ENCODE measurements at regions not wholly inside any gene's neighbourhood (a gene's known extent, or its start where the extent isn't known, plus 50 kb on each side); places are given as distances from the start of the nearest gene placed in this dataset.
"Not testable (repeated sequence)": the region's sequence is repeated elsewhere in the genome, so short reads cannot be mapped to it uniquely, and the experiment has no call there.

DNA sequence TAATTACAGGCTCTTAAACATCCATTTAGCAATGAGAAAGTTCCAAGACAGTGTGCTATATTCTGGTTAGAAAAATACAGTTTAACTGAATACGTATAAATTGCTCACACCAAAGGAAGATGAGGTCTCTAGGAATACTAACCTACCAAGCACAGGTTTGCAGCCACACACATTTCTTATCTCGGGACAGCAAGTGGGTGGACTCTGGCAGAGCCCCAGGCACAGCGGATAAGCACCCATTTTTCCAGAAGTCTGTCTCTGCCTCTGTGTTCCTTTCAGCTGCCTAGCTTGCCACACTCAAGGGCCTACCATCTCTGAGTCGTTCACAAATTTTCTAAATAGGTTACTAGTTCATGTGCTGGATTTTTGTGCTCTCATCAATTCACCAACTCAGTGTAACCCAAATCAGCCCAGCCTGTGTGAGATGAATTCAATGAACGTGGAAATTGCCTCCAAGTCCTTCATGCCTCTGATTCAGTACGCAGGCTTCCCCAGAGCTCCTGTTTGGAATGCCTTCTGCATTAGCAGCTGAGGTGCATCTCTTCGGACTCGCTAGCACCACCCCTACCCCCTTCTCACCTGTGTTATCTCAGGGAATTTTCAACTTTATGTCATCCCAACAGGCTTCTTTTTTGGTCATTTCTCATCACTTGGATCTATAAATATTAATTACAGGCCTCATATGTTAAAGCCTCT lies 581.0 kb upstream of the CDH11 start:
- DNase-seq, result no peak

DNA sequence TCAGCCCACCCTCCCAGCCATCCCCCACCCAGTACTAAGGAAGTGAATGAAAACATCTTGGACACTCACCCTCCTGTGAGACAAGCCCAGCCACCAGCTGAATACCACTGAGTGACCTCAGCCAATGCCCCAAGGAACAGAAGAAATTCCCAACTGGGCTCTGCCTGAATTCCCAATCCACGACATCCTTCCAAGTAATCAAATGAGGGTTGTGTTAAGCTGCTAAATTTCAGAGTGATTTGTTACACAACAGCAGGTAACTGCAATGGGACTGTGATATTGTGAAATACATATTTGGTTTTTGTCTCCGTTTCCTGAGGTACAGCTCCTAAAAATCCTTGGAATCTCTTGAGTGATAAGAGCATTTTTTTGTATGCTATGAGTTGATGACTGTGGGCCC lies 578.7 kb upstream of the CDH11 start:
- DNase-seq, result no peak

DNA sequence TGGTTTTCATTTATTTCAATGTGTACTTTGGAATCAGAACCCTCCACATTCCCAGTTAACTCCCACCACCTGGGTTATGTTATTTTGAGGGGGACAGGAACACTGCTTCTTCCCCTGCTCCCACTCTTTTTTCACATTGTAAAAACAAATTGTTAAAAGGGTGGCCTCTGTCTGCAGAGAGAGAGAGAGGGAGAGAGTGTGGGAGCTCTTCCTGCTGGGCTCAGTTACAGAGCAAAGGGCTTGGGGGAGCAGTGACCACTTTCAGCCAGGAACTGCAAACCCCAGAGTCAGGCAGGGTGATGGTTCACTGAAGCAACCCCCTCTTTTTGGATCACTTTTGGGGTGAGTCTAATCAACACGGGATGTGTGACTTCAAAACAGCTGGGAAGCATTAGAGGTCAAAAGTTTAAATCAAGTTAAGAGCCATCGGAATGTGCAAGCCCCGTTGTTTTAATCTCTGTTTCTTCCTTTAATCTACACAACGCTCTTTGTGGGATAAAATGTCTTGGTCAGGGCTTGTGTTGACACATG lies 577.0 kb upstream of the CDH11 start:
- no peak for DNase-seq

DNA sequence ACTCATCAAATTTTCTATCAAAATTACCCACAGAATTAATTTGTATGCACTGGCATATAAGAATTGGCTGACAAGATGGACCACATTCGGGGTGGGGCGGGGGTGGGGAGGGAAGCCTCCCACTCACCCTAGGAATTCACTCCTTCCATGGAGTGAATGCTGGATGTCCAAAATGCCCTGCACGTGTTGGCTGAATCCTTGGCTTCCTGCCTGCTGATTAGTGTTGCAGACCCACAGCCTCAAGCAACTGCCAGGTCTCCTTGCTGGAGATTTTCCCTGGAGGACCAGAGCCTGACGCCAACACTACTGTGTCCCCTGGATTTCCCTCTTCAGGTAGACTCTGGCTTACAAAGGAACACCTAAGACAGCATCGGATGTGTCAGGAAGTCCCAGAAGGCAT lies 575.7 kb upstream of the CDH11 start:
- no peak for DNase-seq

DNA sequence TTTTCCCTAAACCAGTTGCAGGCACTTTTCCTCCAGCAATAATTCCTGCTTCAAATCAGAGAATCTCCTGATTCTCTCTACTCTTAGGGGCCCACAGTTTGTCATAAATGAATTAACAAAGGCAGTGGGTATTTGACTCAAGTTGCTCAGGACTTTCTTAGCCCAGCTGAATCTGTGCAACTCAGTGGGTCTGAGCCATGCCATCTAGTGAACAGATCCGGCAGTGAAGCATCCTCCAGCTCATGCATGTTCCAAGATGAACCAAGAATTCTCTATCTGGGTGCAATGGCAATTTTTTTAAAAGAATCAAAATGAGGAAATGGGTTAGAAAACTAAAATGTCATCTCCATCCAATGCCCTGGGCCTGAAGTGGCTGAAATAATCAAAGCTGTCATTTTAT lies 575.2 kb upstream of the CDH11 start:
- DNase-seq, result no peak

DNA sequence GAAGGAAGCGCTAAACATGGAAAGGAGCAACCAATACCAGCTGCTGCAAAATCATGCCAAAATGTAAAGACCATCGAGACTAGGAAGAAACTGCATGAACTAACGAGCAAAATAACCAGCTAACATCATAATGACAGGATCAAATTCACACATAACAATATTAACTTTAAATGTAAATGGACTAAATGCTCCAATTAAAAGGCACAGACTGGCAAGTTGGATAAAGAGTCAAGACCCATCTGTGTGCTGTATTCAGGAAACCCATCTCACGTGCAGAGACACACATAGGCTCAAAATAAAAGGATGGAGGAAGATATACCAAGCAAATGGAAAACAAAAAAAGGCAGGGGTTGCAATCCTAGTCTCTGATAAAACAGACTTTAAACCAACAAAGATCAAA lies 570.0 kb upstream of the CDH11 start:
- DNase-seq, result not testable (repeated sequence)

DNA sequence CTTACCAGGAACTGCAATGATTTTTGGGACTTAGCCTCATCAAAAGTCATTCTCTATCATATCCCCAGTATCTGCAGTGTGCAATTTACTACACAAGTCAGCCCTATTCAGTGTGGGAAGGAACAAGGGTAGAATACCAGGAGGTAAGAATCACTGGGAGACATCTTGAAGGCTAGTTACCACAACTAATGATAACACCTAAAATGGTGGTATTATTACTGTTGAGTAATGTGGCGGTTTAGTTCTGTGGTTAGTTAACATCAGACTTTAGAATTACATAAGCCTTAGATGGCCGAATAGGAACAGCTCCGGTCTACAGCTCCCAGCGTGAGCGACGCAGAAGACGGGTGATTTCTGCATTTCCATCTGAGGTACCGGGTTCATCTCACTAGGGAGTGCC lies 567.9 kb upstream of the CDH11 start:
- no peak for DNase-seq

DNA sequence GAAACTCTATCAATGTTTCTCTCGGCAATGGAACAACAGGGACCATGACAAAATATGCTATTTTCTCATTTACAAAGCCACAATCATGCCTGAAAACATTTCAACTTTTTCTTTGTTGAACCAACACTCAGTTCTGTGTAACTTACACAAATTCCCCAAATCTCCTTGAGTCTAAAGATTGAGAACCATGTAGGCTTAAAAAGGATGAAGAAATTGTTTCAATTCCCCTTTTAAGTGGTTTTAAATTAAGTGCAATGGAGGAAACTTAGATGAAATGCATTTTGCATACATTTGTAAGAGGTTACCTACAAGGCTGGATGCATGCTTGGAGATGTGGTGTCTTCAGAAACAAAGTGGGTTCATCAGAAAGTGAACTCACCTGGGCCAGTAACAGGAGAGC lies 566.4 kb upstream of the CDH11 start:
- DNase-seq, result peak; percentile 25 to 33

DNA sequence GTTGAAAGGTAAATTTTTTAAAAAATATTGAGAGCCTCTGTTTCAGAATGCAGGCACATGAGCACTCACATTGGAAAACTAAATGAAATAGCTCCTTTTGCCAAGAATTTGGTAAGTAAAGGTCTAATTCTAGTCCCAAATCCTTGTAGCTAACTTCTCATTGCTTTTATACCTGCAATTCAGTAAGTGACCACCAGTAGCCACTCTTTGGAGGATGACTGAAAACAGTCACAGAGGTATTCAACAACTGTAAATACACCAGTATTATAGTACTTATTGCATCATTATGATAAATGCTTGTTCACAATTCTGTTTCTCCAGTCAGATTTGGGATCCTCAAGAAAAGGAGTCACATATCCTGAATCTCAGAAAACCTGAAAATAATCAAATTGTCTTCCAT lies 562.4 kb upstream of the CDH11 start:
- DNase-seq, result no peak

DNA sequence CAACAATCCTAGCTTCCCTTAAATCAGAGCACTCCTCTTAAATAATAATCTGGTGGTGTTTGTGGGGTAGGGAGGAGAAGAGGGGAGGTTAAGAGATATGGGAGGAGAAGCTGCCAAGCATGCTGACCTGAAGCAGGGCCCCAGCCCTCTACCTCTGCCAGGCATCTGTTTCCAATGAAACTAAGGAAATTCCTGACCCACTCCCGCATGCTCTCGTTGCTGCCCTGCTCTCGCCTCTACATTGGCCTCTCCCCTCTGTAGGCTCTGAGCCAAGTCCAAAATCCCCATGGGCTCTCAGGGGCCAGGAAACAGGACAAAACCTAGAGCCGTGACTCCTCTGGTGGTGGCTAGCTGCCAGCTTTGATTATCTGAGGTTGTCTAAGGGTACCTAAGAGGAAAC lies 559.5 kb upstream of the CDH11 start:
- DNase-seq, result no peak

DNA sequence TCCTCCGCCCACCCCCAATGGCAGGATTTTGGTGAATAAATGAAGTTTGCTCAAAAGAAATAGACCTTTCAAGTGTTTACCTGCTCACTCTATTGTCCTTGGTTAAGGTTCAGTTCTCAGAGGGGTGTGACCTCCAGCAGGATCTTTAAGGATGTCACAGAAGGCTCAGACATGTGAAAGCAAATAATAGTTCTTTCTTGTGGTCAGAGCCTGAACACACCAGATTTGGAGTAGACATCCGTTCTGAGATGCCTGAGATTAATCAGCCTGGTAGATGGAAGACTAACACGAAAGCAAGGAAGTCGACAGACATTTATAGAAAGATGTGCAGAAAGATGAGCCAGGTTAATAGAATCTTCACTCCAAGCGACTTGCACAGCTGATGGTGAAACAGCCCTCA lies 557.9 kb upstream of the CDH11 start:
- no peak for DNase-seq

DNA sequence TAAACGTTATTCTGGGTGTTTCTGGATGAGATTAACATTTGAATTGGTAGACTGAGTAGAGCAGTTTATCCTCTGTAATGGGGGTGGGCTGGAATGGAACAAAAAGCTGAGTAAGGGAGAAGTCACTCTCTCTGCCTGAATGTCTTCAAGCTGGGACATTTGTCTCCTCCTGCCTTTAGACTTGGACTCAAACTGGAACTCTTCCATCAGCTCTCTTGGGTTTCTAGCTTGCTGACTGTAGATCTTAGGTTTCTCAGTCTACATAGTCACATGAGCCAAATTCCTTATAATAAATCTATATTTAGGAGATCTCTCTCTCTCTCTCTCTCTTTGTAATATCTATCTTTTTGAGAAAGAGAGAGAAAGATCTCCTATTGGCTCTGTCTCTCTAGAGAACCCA lies 553.3 kb upstream of the CDH11 start:
- no peak for DNase-seq

DNA sequence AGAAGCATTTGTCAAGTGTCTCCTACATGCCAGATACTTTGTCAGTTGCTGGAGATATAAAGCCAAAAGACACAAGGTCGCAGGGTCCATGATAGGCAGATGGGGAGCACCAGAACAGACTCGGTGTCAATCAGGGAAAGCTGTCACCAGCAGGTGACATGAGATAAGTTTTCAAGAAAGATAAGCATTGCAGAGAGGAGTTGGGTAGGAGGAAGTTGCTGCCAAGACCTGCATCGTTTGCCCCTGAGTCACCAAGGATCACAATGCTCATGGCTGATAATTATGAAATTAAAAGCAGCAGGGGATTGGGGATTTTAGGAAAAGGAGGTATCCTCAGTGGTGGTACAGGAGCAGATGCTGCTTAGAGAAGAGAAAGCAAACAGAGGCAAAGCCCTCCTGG lies 551.1 kb upstream of the CDH11 start:
- DNase-seq, result no peak

DNA sequence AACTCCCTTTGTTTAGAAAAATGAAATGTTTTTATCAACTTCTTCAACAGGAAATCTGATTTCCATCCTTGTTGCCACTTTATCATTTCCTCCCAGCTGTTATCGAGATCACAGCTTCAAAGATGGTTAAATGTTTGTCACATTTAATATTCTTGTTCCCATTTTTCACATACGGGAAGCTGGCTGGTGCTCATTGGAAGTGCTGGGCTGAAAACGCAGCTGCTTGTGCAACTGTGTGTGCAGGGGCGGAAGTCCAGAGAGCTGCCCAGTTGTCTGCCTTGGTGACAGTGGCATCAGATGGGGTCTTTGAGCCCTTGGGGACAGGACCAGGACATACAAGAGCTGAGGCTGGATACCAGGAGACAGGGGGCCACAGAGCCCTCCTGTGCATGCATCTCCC lies 549.2 kb upstream of the CDH11 start:
- DNase-seq, result peak in 1 of 2 donors; percentile 20

DNA sequence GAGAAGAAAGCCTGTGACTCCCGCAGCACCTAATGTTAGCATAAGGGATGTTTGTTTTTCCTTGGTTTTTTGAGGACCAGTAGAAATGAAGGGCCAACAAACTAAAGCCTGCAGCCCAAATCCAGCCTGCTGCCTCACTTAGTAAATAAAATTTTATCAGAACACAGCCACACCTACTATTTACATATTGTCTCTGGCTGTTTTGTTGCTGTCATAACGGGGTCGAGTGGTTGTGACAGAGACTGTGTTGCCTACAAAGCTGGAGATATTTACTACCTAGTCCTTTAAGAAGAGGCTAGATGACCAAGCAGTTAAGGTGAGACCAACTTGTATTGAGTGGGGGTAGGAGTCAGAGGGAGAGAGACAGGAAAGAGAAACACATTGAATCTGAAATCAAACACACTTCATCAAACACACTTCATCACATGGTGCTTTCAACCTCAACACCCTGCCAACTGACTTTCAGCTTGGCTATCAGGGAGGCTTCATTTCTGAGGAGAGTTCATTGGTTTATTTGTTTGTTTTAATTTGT lies 546.3 kb upstream of the CDH11 start:
- DNase-seq, result no peak

DNA sequence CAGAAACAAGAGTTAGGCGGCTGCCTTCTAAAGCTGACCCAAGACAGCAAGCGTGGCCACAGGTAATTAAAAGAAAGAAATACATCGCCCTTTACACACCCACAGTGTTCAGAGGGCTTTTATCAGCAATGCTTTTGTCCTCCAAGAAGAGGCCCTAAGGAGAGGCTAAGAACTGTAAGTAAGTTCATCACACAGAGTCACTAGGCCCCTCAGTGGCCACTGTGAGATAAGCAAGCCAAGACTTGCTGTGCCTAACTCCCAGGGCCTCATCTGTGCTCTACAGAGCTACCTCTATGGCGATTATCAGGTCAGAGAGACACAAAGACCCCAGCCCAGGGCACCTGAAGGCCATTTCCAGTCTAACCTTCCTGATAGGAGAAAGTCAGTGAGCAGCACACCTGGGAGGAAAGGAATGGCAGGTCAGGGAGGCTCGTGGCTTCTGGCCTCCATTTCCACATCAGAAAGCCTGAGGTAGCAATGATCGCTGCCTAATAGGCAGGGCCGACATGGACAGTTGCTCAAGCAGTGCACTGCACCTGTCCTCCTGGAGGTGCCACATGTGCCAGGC lies 545.2 kb upstream of the CDH11 start:
- DNase-seq, result no peak

DNA sequence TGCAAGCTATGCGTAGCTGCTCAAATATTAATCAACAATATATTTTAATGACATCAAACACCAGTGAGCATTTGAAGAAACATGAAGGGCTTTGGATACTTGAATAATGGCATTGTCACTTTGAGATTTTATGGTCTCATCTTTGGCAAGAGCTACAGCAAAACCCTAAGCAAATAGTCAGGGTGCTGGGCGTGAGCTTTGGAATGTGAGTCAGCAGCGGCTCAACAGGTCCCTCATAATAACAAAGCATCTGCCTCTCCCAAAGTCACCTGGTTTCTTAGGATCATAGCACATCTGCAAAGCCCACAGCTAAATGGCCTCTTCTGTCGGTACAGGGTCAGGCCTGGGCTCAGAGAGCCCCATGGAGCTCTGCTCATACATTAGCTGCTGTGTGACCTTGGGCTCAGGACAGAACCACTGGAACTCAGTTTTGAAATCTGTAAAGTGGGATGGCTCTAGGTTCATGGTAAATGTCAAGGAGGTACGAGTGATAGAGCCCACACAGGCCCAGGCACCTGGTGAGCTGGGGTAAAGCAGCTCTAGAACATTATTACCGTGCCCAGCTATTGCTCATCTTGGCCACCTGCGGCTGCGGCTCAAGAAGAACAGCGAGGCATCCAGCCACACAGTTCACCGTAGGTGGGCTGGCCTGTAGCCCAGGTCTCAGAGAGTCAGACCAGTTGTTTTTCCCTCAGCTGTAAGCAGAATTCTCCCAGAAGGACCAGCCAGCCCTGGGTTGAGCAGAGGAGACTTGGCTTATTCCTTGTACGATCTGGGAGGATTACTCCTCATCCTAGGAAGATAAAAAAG lies 544.5 kb upstream of the CDH11 start:
- no peak for DNase-seq

DNA sequence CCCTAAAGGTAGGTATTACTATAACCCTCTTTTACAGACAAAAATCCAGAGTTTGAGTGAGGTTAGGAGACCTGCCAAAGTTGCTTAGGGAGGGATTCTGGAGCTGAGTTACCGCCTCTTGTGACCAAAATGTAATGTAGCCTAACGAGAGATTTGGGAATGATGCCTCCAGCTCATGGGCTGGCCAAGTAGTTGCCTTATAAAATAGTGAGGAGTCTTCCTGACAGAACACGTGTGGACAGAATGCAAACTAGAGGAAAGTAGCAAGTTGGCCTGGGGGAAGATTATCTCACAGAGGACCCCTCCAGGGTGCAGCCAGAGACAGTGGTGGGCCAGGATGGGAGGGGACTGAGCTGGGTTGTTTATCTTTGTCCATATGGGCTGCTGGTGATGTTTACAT lies 543.7 kb upstream of the CDH11 start:
- no peak for DNase-seq

DNA sequence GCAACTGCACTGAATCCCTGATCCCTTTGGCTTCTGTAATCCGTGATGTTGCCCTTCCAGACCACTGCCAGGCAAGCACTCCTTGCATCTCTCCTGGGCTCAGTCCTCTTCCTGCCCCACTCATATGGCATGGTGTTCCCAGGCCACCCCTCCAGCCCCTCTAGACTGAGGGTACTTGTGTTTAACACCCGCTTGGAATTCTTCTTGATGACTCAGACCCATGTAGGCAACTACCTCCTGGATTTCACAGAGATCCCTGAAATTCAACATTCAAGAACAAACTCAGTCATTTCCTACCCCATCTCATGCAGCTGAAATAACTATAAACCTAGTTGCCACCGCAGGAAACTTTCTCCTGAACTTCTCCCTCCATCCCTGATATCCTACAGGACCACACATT lies 541.9 kb upstream of the CDH11 start:
- no peak for DNase-seq

DNA sequence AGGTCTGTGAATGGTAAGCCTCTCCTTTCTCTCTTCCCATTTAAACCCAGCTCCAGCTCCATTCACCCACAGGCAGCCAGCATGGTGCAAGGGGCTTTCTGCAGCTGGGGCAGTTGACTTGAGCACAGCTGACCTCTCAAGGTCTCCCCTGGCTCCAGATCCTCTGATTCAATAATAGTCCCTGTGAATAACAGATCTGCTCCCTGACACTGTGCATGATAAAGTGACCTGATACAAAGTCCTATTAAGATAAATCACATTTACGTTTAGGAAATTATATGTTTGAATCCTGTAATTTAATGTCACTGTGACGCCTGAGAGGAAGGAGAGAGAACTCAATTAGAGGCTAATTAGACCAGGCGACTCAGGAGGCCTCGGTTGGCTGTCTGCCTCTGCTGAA lies 540.4 kb upstream of the CDH11 start:
- DNase-seq, result no peak

DNA sequence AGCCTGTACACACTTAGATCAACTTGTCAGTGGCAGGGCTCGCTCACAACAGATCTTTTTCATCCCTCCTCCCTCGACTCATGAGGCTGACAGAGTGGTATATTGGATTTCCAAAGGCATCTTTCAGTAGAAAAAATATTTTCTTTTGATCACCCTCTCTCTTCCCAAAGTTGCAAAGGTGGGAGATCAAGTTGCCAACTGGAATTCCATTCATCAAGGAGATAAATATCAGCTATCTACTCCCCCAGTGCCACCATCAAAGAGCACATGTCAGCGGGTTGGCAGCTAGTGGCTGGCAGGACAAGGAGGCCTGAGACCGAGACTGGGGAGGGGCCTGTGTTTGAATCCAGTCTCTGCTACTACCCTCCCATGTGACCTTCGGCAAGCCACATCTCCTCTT lies 539.7 kb upstream of the CDH11 start:
- no peak for DNase-seq

DNA sequence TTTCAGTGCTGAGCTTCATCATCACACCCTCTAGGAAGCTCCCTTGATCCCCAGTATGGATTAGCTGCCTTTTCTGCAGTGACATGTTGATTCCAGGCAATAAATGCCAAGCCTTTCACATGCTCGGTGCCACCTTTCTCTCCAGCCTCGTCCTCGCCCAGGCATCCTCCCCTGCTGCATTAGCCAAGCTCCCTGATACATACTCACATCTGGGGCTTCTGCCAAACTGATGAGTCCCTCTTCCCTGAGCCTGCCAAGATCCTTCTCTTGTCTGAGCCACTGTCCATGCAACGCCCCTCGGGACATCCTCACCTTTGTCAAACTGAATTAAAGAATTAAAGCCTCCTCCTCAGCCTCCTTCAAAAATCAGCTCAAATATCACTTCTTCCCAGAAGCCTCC lies 538.5 kb upstream of the CDH11 start:
- DNase-seq, result no peak

DNA sequence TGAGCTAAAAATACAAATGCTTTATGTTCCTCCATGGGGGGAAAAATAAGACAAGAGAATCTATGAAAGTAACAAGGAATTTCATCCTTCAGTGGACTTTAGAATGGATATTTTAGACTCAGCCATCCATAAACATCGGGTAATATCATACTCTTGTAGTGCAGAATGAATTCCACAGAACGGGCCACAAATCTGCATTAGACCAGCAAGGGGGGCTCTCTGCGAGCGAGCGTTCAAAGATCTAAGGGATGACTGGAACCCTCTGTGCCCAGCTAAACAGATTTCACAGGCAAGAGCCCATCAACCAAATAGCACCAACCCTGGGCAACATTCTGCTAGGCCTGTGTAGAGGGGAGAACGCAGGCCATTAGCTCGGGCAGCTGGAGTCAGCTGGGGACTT lies 537.9 kb upstream of the CDH11 start:
- DNase-seq, result no peak

DNA sequence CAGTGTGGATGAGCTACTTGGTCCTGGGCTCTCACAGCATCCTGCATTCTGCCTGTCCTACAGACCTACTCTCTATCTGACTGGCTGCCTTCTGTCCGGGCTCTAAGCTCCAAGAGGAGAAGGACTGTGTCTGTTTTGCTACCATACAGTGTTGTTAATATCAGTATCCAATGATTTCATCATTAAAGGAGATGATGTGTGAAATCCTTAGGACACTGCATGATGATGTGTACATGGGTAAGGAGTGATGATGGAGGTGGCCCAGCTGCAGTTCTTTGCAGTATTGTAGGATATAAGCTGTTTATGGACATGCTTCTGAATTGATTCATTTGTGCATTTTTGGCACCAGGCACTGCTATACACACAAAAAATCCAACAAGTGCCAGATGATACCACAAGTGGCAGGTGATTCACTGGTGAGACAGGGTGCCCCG lies 536.9 kb upstream of the CDH11 start:
- no peak for DNase-seq
